HCT116 (cell line): ENCODE measurements at regions not wholly inside any gene's neighbourhood (a gene's known extent, or its start where the extent isn't known, plus 50 kb on each side); places are given as distances from the start of the nearest gene placed in this dataset.
"Not testable (repeated sequence)": the region's sequence is repeated elsewhere in the genome, so short reads cannot be mapped to it uniquely, and the experiment has no call there.

Experiments
- ATAC-seq: fragments of 200-7000 bp; cut with Tn5 transposase; 2 replicates; pipeline ENCODE4 v1.9.1; 2020; ENCODE audit warnings: mild to moderate bottlenecking, moderate library complexity
- BruUV-seq: library from RNA; stranded (reverse); fragments of 400-500 nt; replicated peaks from 2 replicates; lab custom pipeline; 2021; lab: Mats Ljungman, UMichigan
- CTCF ChIA-PET: fragments of 300-600 bp; sonication (Branson Sonifier 250); formaldehyde crosslinking; loops from one replicate; lab custom pipeline; 2021; ENCODE audit warnings: antibody characterized with exemption; lab: Charles Lee
- POLR2A ChIA-PET: fragments of 300-600, 350-600 bp; sonication (Branson Sonifier 250); formaldehyde crosslinking; loops from one replicate; lab custom pipeline; 2021; ENCODE audit warnings: antibody characterized with exemption; lab: Charles Lee
- RAD21 ChIA-PET, 2 experiments: fragments of 300-600 bp; sonication (Branson Sonifier 250); formaldehyde crosslinking; loops; one replicate each; lab custom pipeline; 2023; ENCODE audit warnings: low total read pairs in 2 of 2; ENCODE audit not compliant: uncharacterized antibody in 2 of 2, unreplicated experiment in 2 of 2, low non-redundant PET in 1 of 2; lab: Charles Lee
- DNase-seq: peaks from one replicate; pipeline ENCODE4 v3.0.0-alpha.2; 2010; ENCODE audit warnings: low read depth, low spot score
- H2AFZ ChIP-seq: fragments of 200-600 bp; shearing (Covaris generic), sonication (generic); 2 replicates; pipeline ENCODE4 v1.6.1; 2017; ENCODE audit warnings: low read depth, mixed run types, mixed read lengths, antibody characterized with exemption, low read length; ENCODE audit not compliant: poor library complexity, severe bottlenecking
- H3K27ac ChIP-seq: 2 replicates; pipeline ENCODE4 v1.5.1; 2012; ENCODE audit warnings: low read depth, low read length
- H3K27me3 ChIP-seq: fragments of 200-600 bp; sonication (generic); 2 replicates; pipeline ENCODE4 v1.6.1; 2016; ENCODE audit warnings: mixed run types, low read length, mixed read lengths; ENCODE audit not compliant: insufficient read depth
- H3K36me3 ChIP-seq, 2 experiments: fragments of 200-500 bp in 1 of 2; fragments of 200-600 bp in 1 of 2; sonication (Bioruptor generic) in 1 of 2; sonication (generic) in 1 of 2; 2 replicates each; pipeline versions ENCODE4 v1.5.1 to v1.6.1; 2014 to 2016; ENCODE audit warnings: low read length in 2 of 2, inconsistent platforms in 1 of 2, mixed read lengths in 1 of 2, mixed run types in 1 of 2; ENCODE audit not compliant: insufficient read depth in 2 of 2, control insufficient read depth in 1 of 2
- H3K4me1 ChIP-seq, 2 experiments: fragments of 200-600 bp in 1 of 2; sonication (generic) in 1 of 2; 2 replicates each; pipeline versions ENCODE4 v1.5.1 to v1.6.1; 2012 to 2017; ENCODE audit warnings: low read length in 2 of 2, inconsistent platforms in 1 of 2, mild to moderate bottlenecking in 1 of 2, mixed read lengths in 1 of 2, mixed run types in 1 of 2, moderate library complexity in 1 of 2; ENCODE audit not compliant: insufficient read depth in 2 of 2, control insufficient read depth in 1 of 2
- H3K4me2 ChIP-seq: fragments of 200-600 bp; sonication (generic); 2 replicates; pipeline ENCODE4 v1.6.1; 2017; ENCODE audit warnings: mixed run types, low read length, mixed read lengths
- H3K4me3 ChIP-seq, 2 experiments: fragments of 200-600 bp in 1 of 2; sonication (generic) in 1 of 2; replicated peaks in 1 of 2; 2 replicates each; pipeline ENCODE4 v1.5.1; 2011 to 2016; ENCODE audit warnings: low read length in 2 of 2, control low read depth in 1 of 2, low read depth in 1 of 2, mild to moderate bottlenecking in 1 of 2, mixed read lengths in 1 of 2, mixed run types in 1 of 2
- H3K79me2 ChIP-seq: fragments of 200-600 bp; sonication (generic); 2 replicates; pipeline ENCODE4 v1.6.1; 2017; ENCODE audit warnings: mild to moderate bottlenecking, mixed run types, low read length, moderate library complexity, mixed read lengths; ENCODE audit not compliant: insufficient read depth
- H3K9ac ChIP-seq: fragments of 200-600 bp; sonication (generic); 2 replicates; pipeline ENCODE4 v1.6.1; 2016; ENCODE audit warnings: low read length, mixed read lengths
- H3K9me2 ChIP-seq: fragments of 200-600 bp; sonication (generic), shearing (Covaris generic); 2 replicates; pipeline ENCODE4 v1.6.1; 2017; ENCODE audit warnings: mixed run types, mild to moderate bottlenecking, moderate library complexity; ENCODE audit not compliant: insufficient read depth
- H3K9me3 ChIP-seq, 2 experiments: fragments of 200-500 bp in 1 of 2; fragments of 200-600 bp in 1 of 2; sonication (Bioruptor generic) in 1 of 2; sonication (generic) in 1 of 2; 2 replicates each; pipeline ENCODE4 v1.6.1; 2014 to 2017; ENCODE audit warnings: low read length in 2 of 2, mixed read lengths in 2 of 2, inconsistent platforms in 1 of 2, low read depth in 1 of 2, mild to moderate bottlenecking in 1 of 2, mixed run types in 1 of 2, moderate library complexity in 1 of 2; ENCODE audit not compliant: control insufficient read depth in 1 of 2, insufficient read depth in 1 of 2
- H4K20me1 ChIP-seq: fragments of 200-600 bp; sonication (generic), shearing (Covaris generic); 2 replicates; pipeline ENCODE4 v1.6.1; 2017; ENCODE audit warnings: mixed run types, mild to moderate bottlenecking, moderate library complexity; ENCODE audit not compliant: insufficient read depth
- CBX3 ChIP-seq: IDR thresholded peaks from 2 replicates; pipeline ENCODE4 v1.6.1; 2012; ENCODE audit warnings: low read depth
- EGR1 ChIP-seq: IDR thresholded peaks from 2 replicates; pipeline ENCODE4 v1.6.1; 2012; ENCODE audit warnings: low read depth
- ELF1 ChIP-seq: IDR thresholded peaks from 2 replicates; pipeline ENCODE4 v1.6.1; 2012; ENCODE audit warnings: low read depth, borderline replicate concordance
- EZH2 ChIP-seq: fragments of 200-600 bp; sonication (generic); IDR thresholded peaks from 2 replicates; pipeline ENCODE4 v1.6.1; 2017; ENCODE audit warnings: antibody characterized with exemption, mixed run types
- EZH2phosphoT487 ChIP-seq: fragments of 200-600 bp; IDR thresholded peaks from 2 replicates; pipeline ENCODE4 v1.6.1; 2018; ENCODE audit warnings: antibody characterized with exemption, borderline replicate concordance
- FOSL1 ChIP-seq: IDR thresholded peaks from 2 replicates; pipeline ENCODE4 v1.6.1; 2012; ENCODE audit warnings: low read depth
- JUND ChIP-seq: IDR thresholded peaks from 2 replicates; pipeline ENCODE4 v1.6.1; 2012
- MAX ChIP-seq: IDR thresholded peaks from 2 replicates; pipeline ENCODE4 v1.6.1; 2012
- POLR2AphosphoS5 ChIP-seq: IDR thresholded peaks from 2 replicates; pipeline ENCODE4 v1.6.1; 2011; ENCODE audit warnings: mild to moderate bottlenecking, low read depth, low read length, moderate library complexity
- REST ChIP-seq: IDR thresholded peaks from 2 replicates; pipeline ENCODE4 v1.6.1; 2012; ENCODE audit warnings: low read depth
- SIN3A ChIP-seq: IDR thresholded peaks from 2 replicates; pipeline ENCODE4 v1.6.1; 2012; ENCODE audit warnings: low read depth
- SP1 ChIP-seq: IDR thresholded peaks from 2 replicates; pipeline ENCODE4 v1.6.1; 2012; ENCODE audit warnings: low read depth
- TCF7L2 ChIP-seq: IDR thresholded peaks from 2 replicates; pipeline ENCODE4 v1.7.0; 2011; ENCODE audit warnings: borderline replicate concordance, inconsistent platforms; ENCODE audit not compliant: insufficient read depth, insufficient read length; ENCODE audit errors: extremely low read depth
- YY1 ChIP-seq: IDR thresholded peaks from 2 replicates; pipeline ENCODE4 v1.6.1; 2011; ENCODE audit warnings: low read length, low read depth, moderate library complexity, mild to moderate bottlenecking; ENCODE audit not compliant: insufficient replicate concordance; ENCODE audit errors: extremely low read depth
- ZBTB33 ChIP-seq: IDR thresholded peaks from 2 replicates; pipeline ENCODE4 v1.6.1; 2011; ENCODE audit warnings: mild to moderate bottlenecking, low read length, moderate library complexity; ENCODE audit not compliant: insufficient replicate concordance; ENCODE audit errors: extremely low read depth
- ZFX ChIP-seq: fragments of 450-650 bp; IDR thresholded peaks from 2 replicates; pipeline ENCODE4 v1.6.1; 2017
- intact Hi-C: fragments of 100-400 bp; cut with micrococcal nuclease; formaldehyde crosslinking; loops from 2 replicates; pipeline ENCODE4 v1.10.0; 2022

GRCh38 chr3:6406923-6407322 lies 454.0 kb upstream of the GRM7 start:
- H3K36me3 ChIP-seq, H3K9ac ChIP-seq, BruUV-seq, ATAC-seq, H3K4me1 ChIP-seq, DNase-seq, RAD21 ChIA-PET, H3K27ac ChIP-seq, H4K20me1 ChIP-seq, POLR2A ChIA-PET, H3K27me3 ChIP-seq, CTCF ChIA-PET, H3K79me2 ChIP-seq, intact Hi-C loops, H3K4me2 ChIP-seq, H2AFZ ChIP-seq, H3K9me2 ChIP-seq, H3K9me3 ChIP-seq, H3K4me3 ChIP-seq: not testable (repeated sequence)

GRCh38 chr3:6416049-6416661 lies 444.8 kb upstream of the GRM7 start:
- ChIA-PET POLR2A (no interaction called here), CTCF (no interaction called here), RAD21 (no interaction called here)
- Histone ChIP-seq H3K9ac (no peak overlapping the region), H3K9me2 (no peaks in the 10 kb centered on the region), H3K4me2 (no peak overlapping the region), H3K27me3 (no peaks in the 10 kb centered on the region), H3K79me2 (no peaks in the 10 kb centered on the region), H3K36me3 (no peaks in the 10 kb centered on the region), H3K9me3 (no peaks in the 10 kb centered on the region), H3K27ac (no peak overlapping the region), H3K4me3 (no peak overlapping the region), H3K4me1 (no peaks in the 10 kb centered on the region), H4K20me1 (no peaks in the 10 kb centered on the region), H2AFZ (no peak overlapping the region)
- intact Hi-C loops, result no loop called here
- ATAC-seq (no peak), DNase-seq (no peak)
- no TSS peak for BruUV-seq
- TF ChIP-seq SIN3A, result no peak
- TF ChIP-seq POLR2AphosphoS5, result no peak
- no peak for TF ChIP-seq ZFX
- no peak for TF ChIP-seq ELF1
- no peak for TF ChIP-seq CBX3
- no peak for TF ChIP-seq ZBTB33
- no peak for TF ChIP-seq EZH2
- no peak for TF ChIP-seq TCF7L2
- no peak for TF ChIP-seq EGR1
- no peak for TF ChIP-seq REST
- no peak for TF ChIP-seq YY1
- no peak for TF ChIP-seq SP1
- no peak for TF ChIP-seq EZH2phosphoT487
- no peak for TF ChIP-seq FOSL1
- TF ChIP-seq JUND, result no peak
- TF ChIP-seq MAX, result no peak
